ENCODE measurements at regions not wholly inside any gene's neighbourhood (a gene's known extent, or its start where the extent isn't known, plus 50 kb on each side); places are given as distances from the start of the nearest gene placed in this dataset.

DNA sequence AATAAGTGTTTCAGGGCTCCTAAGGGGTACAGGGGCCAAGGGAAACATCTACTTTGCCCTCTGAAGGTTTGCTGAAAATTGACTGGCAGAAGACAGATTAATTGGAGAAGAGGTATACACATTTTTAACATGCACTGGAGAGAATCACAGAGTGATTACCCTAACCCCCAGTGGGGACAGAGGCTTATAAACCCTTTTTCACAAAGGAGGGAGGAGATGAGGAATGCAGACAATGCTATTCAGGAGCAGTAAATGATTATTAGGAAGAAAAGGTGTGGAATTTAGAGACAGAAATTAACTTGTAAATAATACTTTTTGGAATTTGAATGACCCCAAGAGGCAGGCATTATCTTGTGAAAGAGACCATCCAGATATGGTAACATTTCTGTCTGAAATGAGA is 582.4 kb upstream of the B3GAT1 start:
- TF ChIP-seq, protein P1, sequence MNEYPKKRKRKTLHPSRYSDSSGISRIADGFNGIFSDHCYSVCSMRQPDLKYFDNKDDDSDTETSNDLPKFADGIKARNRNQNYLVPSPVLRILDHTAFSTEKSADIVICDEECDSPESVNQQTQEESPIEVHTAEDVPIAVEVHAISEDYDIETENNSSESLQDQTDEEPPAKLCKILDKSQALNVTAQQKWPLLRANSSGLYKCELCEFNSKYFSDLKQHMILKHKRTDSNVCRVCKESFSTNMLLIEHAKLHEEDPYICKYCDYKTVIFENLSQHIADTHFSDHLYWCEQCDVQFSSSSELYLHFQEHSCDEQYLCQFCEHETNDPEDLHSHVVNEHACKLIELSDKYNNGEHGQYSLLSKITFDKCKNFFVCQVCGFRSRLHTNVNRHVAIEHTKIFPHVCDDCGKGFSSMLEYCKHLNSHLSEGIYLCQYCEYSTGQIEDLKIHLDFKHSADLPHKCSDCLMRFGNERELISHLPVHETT (CRISPR knock-in tag; conservative IDR thresholded peaks at IDR 0.05 in 1 of 2, IDR thresholded peaks at IDR 0.05 in 1 of 2): no peak
- TF ChIP-seq, protein P2, sequence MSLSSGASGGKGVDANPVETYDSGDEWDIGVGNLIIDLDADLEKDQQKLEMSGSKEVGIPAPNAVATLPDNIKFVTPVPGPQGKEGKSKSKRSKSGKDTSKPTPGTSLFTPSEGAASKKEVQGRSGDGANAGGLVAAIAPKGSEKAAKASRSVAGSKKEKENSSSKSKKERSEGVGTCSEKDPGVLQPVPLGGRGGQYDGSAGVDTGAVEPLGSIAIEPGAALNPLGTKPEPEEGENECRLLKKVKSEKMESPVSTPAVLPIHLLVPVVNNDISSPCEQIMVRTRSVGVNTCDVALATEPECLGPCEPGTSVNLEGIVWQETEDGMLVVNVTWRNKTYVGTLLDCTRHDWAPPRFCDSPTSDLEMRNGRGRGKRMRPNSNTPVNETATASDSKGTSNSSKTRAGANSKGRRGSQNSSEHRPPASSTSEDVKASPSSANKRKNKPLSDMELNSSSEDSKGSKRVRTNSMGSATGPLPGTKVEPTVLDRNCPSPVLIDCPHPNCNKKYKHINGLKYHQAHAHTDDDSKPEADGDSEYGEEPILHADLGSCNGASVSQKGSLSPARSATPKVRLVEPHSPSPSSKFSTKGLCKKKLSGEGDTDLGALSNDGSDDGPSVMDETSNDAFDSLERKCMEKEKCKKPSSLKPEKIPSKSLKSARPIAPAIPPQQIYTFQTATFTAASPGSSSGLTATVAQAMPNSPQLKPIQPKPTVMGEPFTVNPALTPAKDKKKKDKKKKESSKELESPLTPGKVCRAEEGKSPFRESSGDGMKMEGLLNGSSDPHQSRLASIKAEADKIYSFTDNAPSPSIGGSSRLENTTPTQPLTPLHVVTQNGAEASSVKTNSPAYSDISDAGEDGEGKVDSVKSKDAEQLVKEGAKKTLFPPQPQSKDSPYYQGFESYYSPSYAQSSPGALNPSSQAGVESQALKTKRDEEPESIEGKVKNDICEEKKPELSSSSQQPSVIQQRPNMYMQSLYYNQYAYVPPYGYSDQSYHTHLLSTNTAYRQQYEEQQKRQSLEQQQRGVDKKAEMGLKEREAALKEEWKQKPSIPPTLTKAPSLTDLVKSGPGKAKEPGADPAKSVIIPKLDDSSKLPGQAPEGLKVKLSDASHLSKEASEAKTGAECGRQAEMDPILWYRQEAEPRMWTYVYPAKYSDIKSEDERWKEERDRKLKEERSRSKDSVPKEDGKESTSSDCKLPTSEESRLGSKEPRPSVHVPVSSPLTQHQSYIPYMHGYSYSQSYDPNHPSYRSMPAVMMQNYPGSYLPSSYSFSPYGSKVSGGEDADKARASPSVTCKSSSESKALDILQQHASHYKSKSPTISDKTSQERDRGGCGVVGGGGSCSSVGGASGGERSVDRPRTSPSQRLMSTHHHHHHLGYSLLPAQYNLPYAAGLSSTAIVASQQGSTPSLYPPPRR (CRISPR knock-in tag; IDR thresholded peaks at IDR 0.05; ENCODE audit: borderline replicate concordance): no peak
- TF ChIP-seq, protein P3, sequence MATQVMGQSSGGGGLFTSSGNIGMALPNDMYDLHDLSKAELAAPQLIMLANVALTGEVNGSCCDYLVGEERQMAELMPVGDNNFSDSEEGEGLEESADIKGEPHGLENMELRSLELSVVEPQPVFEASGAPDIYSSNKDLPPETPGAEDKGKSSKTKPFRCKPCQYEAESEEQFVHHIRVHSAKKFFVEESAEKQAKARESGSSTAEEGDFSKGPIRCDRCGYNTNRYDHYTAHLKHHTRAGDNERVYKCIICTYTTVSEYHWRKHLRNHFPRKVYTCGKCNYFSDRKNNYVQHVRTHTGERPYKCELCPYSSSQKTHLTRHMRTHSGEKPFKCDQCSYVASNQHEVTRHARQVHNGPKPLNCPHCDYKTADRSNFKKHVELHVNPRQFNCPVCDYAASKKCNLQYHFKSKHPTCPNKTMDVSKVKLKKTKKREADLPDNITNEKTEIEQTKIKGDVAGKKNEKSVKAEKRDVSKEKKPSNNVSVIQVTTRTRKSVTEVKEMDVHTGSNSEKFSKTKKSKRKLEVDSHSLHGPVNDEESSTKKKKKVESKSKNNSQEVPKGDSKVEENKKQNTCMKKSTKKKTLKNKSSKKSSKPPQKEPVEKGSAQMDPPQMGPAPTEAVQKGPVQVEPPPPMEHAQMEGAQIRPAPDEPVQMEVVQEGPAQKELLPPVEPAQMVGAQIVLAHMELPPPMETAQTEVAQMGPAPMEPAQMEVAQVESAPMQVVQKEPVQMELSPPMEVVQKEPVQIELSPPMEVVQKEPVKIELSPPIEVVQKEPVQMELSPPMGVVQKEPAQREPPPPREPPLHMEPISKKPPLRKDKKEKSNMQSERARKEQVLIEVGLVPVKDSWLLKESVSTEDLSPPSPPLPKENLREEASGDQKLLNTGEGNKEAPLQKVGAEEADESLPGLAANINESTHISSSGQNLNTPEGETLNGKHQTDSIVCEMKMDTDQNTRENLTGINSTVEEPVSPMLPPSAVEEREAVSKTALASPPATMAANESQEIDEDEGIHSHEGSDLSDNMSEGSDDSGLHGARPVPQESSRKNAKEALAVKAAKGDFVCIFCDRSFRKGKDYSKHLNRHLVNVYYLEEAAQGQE (IDR thresholded peaks at IDR 0.05; ENCODE audit: borderline replicate concordance): no peak
- TF ChIP-seq, protein P3 (CRISPR knock-in tag; IDR thresholded peaks at IDR 0.05; ENCODE audit: low read depth): no peak
- TF ChIP-seq IFI16 (CRISPR knock-in tag; IDR thresholded peaks at IDR 0.05): no peak
- no peak for TF ChIP-seq NCOA6 (IDR thresholded peaks at IDR 0.05)
- no peak for TF ChIP-seq NR1H2 (CRISPR knock-in tag; IDR thresholded peaks at IDR 0.05)
- TF ChIP-seq, protein P4, sequence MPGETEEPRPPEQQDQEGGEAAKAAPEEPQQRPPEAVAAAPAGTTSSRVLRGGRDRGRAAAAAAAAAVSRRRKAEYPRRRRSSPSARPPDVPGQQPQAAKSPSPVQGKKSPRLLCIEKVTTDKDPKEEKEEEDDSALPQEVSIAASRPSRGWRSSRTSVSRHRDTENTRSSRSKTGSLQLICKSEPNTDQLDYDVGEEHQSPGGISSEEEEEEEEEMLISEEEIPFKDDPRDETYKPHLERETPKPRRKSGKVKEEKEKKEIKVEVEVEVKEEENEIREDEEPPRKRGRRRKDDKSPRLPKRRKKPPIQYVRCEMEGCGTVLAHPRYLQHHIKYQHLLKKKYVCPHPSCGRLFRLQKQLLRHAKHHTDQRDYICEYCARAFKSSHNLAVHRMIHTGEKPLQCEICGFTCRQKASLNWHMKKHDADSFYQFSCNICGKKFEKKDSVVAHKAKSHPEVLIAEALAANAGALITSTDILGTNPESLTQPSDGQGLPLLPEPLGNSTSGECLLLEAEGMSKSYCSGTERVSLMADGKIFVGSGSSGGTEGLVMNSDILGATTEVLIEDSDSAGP (CRISPR knock-in tag; IDR thresholded peaks at IDR 0.05): no peak
- no peak for TF ChIP-seq EWSR1 (IDR thresholded peaks at IDR 0.05; ENCODE audit: borderline replicate concordance, low read depth, partially characterized antibody)
- TF ChIP-seq CTBP1 (IDR thresholded peaks at IDR 0.05; ENCODE audit: borderline replicate concordance): no peak
- TF ChIP-seq COPS2 (conservative IDR thresholded peaks at IDR 0.05): no peak
- TF ChIP-seq GTF2F1 (IDR thresholded peaks at IDR 0.05; ENCODE audit: low read depth, low read length): no peak
- TF ChIP-seq ZNF764 (CRISPR knock-in tag; IDR thresholded peaks at IDR 0.05; ENCODE audit: low read depth): no peak
- no peak for TF ChIP-seq HEY1 (CRISPR knock-in tag; IDR thresholded peaks at IDR 0.05; ENCODE audit: borderline replicate concordance)
- TF ChIP-seq U2AF1 (optimal IDR thresholded peaks at IDR 0.05; ENCODE audit: low read depth, low read length): no peak
